ENCODE measurements at regions not wholly inside any gene's neighbourhood (a gene's known extent, or its start where the extent isn't known, plus 50 kb on each side); places are given as distances from the start of the nearest gene placed in this dataset.

DNA sequence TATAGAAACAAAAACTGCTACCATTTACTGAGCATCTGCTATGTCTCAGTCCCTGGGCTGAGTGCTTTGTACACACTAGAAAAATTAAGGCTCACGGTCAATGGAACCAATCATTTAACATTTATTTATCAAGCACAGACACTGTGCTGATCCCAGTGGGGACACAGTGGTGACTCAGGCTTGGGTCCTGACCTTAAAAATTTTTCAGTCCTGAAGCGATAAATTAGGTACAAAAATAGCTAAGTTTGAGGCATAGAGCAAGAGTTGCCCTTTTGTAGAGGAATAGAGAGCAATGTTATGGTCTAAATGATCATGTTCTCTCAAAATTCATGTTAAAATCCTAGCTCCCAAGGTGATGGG lies 85.1 kb downstream of the CRYGS start:
- Histone ChIP-seq H3K27me3 (ENCODE audit: control insufficient read depth, insufficient read depth, low read length) (peaks cover 4% of the 10 kb centered on the region), H3K4me3 (ENCODE audit: low read depth, low read length) (no peak overlapping the region), H3K36me3 (ENCODE audit: control insufficient read depth, insufficient read depth, low read length) (no peaks in the 10 kb centered on the region)
- no peak for TF ChIP-seq CTCF (IDR thresholded peaks at IDR 0.05; ENCODE audit: insufficient read depth, low read length, severe bottlenecking)
- DNase-seq (ENCODE audit: low read depth) (no peak), FAIRE-seq (no peak)

DNA sequence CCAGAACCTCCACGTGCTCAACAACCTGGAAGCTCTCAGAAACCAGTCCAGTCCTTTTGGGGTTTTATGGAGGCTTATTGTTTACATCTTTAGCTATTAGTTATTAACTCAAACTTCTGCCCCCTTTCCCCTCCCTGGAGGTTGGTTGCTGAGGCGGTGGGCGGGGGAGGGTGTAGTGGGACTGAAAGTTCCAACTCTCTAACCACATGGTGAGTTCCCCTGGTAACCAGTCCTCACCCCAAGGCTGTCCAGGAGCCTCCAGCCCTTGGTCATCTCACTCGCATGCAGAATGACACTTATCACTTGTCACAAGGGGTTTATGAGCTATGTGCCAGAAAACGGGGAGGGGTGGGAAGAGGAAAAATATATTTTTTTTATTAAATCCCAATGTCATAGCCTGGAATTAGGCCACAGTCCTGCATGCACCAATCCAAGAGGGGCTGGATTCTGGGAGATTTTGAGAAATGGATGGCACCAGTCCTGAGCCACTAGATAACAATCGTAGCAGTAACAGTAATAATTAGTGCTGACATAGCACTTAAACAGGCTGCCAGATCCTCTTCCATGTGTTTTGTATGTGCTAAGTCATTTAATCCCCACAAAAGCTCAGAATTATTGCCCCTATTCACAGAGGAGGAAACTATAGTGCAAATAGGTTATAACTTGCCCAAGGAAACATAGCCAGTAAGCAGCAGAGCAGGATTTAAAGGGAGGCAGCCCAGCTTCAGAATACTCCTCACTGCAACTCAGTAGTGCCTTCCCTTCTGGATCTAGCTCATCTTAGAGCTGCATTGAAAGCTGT lies 85.7 kb downstream of the CRYGS start:
- Histone ChIP-seq H3K4me3 (ENCODE audit: low read depth, low read length) (no peak overlapping the region), H3K36me3 (ENCODE audit: control insufficient read depth, insufficient read depth, low read length) (no peaks in the 10 kb centered on the region), H3K27me3 (ENCODE audit: control insufficient read depth, insufficient read depth, low read length) (peaks cover 4% of the 10 kb centered on the region)
- TF ChIP-seq CTCF (IDR thresholded peaks at IDR 0.05; ENCODE audit: insufficient read depth, low read length, severe bottlenecking), result no peak
- DNase-seq (ENCODE audit: low read depth) (no peak), FAIRE-seq (no peak)

DNA sequence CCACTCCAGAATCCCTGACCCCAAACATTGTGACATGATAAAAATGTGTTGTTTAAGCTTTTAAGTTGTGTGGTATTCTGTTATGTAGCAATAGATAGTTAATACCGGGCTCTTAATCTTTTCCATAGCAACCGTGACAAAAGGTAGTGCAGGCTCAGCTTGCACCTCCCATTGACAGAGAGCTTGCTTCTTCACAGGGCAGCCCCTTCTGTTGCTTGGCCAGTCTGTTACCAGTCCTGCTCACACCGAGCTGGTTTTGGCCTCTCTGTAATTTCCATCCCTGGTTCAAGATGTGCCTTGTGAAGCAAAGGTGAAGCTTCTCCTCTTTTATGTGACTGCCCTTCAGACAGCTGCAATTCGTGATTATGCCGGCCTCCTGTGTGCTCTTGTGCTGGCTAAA lies 86.9 kb downstream of the CRYGS start:
- no peak for FAIRE-seq
- no peak for DNase-seq (ENCODE audit: low read depth)
- H3K4me3 ChIP-seq (ENCODE audit: low read depth, low read length), result no peak overlapping the region
- no peak for TF ChIP-seq CTCF (IDR thresholded peaks at IDR 0.05; ENCODE audit: insufficient read depth, low read length, severe bottlenecking)
- peaks cover 4% of the 10 kb centered on the region for H3K27me3 ChIP-seq (ENCODE audit: control insufficient read depth, insufficient read depth, low read length)
- H3K36me3 ChIP-seq (ENCODE audit: control insufficient read depth, insufficient read depth, low read length), result no peaks in the 10 kb centered on the region

- FAIRE-seq (no peak), DNase-seq (ENCODE audit: low read depth) (no peak)
- no peaks in the 10 kb centered on the region for H3K36me3 ChIP-seq (ENCODE audit: control insufficient read depth, insufficient read depth, low read length)
- peaks cover 4% of the 10 kb centered on the region for H3K27me3 ChIP-seq (ENCODE audit: control insufficient read depth, insufficient read depth, low read length)
- no peak for TF ChIP-seq CTCF (IDR thresholded peaks at IDR 0.05; ENCODE audit: insufficient read depth, low read length, severe bottlenecking)
- no peak overlapping the region for H3K4me3 ChIP-seq (ENCODE audit: low read depth, low read length)
These were observed 87.4 kb downstream of the CRYGS start for GRCh38 chr3:186456731-186457191.

GRCh38 chr3:186454881-186455703 lies 89.1 kb downstream of the CRYGS start:
- Histone ChIP-seq H3K27me3 (ENCODE audit: control insufficient read depth, insufficient read depth, low read length) (peaks cover 4% of the 10 kb centered on the region), H3K36me3 (ENCODE audit: control insufficient read depth, insufficient read depth, low read length) (no peaks in the 10 kb centered on the region), H3K4me3 (ENCODE audit: low read depth, low read length) (no peak overlapping the region)
- TF ChIP-seq CTCF (IDR thresholded peaks at IDR 0.05; ENCODE audit: insufficient read depth, low read length, severe bottlenecking), result no peak
- FAIRE-seq, result no peak
- DNase-seq (ENCODE audit: low read depth), result no peak

Measured in bronchial epithelial cell (primary cell).